ENCODE measurements at regions not wholly inside any gene's neighbourhood (a gene's known extent, or its start where the extent isn't known, plus 50 kb on each side); places are given as distances from the start of the nearest gene placed in this dataset.

GRCh38 chr2:78634425-78634824 lies 391.1 kb upstream of the REG3G start:
- no peaks in the 10 kb centered on the region for H3K4me1 ChIP-seq (ENCODE audit: control insufficient read depth in 1 of 2, low read depth in 2 of 2)
- ATAC-seq (ENCODE audit: insufficient number of reproducible peaks, low FRiP score, low read depth) (no peak), DNase-seq (ENCODE audit: low spot score) (no peak)
- no peaks in the 10 kb centered on the region for H3K27me3 ChIP-seq (replicated peaks; ENCODE audit: insufficient read depth)
- no peak overlapping the region for H3K4me3 ChIP-seq
- H3K36me3 ChIP-seq, result no peaks in the 10 kb centered on the region
- no peak for TF ChIP-seq CTCF (IDR thresholded peaks at IDR 0.05)
- no peaks in the 10 kb centered on the region for H3K9me3 ChIP-seq
- H3K27ac ChIP-seq, result no peak overlapping the region

- ATAC-seq (ENCODE audit: insufficient number of reproducible peaks, low FRiP score, low read depth) (no peak), DNase-seq (ENCODE audit: low spot score) (no peak)
- no peak overlapping the region for H3K27ac ChIP-seq
- no peaks in the 10 kb centered on the region for H3K36me3 ChIP-seq
- H3K9me3 ChIP-seq, result no peaks in the 10 kb centered on the region
- H3K27me3 ChIP-seq (replicated peaks; ENCODE audit: insufficient read depth), result no peaks in the 10 kb centered on the region
- no peak for TF ChIP-seq CTCF (IDR thresholded peaks at IDR 0.05)
- H3K4me1 ChIP-seq (ENCODE audit: control insufficient read depth in 1 of 2, low read depth in 2 of 2), result no peaks in the 10 kb centered on the region
- no peak overlapping the region for H3K4me3 ChIP-seq
Measured at GRCh38 chr2:78644854-78645253, 380.6 kb upstream of the REG3G start.

GRCh38 chr2:78646533-78647364 lies 378.8 kb upstream of the REG3G start:
- Histone ChIP-seq H3K4me3 (no peak overlapping the region), H3K36me3 (no peaks in the 10 kb centered on the region), H3K4me1 (ENCODE audit: control insufficient read depth in 1 of 2, low read depth in 2 of 2) (no peaks in the 10 kb centered on the region), H3K27me3 (replicated peaks; ENCODE audit: insufficient read depth) (no peaks in the 10 kb centered on the region), H3K9me3 (no peaks in the 10 kb centered on the region), H3K27ac (no peak overlapping the region)
- ATAC-seq (ENCODE audit: insufficient number of reproducible peaks, low FRiP score, low read depth) (no peak), DNase-seq (ENCODE audit: low spot score) (no peak)
- no peak for TF ChIP-seq CTCF (IDR thresholded peaks at IDR 0.05)

GRCh38 chr2:78648558-78648957 lies 376.9 kb upstream of the REG3G start:
- Histone ChIP-seq H3K4me1 (ENCODE audit: control insufficient read depth in 1 of 2, low read depth in 2 of 2) (no peaks in the 10 kb centered on the region), H3K27me3 (replicated peaks; ENCODE audit: insufficient read depth) (no peaks in the 10 kb centered on the region), H3K27ac (no peak overlapping the region), H3K9me3 (no peaks in the 10 kb centered on the region), H3K4me3 (no peak overlapping the region), H3K36me3 (no peaks in the 10 kb centered on the region)
- no peak for DNase-seq (ENCODE audit: low spot score)
- TF ChIP-seq CTCF (IDR thresholded peaks at IDR 0.05), result no peak
- ATAC-seq (ENCODE audit: insufficient number of reproducible peaks, low FRiP score, low read depth), result no peak

GRCh38 chr2:78654941-78655340 lies 370.6 kb upstream of the REG3G start:
- H3K36me3 ChIP-seq, result no peaks in the 10 kb centered on the region
- no peaks in the 10 kb centered on the region for H3K27me3 ChIP-seq (replicated peaks; ENCODE audit: insufficient read depth)
- H3K4me3 ChIP-seq, result no peak overlapping the region
- no peak for DNase-seq (ENCODE audit: low spot score)
- H3K4me1 ChIP-seq (ENCODE audit: control insufficient read depth in 1 of 2, low read depth in 2 of 2), result no peaks in the 10 kb centered on the region
- no peak for TF ChIP-seq CTCF (IDR thresholded peaks at IDR 0.05)
- no peaks in the 10 kb centered on the region for H3K9me3 ChIP-seq
- H3K27ac ChIP-seq, result no peak overlapping the region
- no peak for ATAC-seq (ENCODE audit: insufficient number of reproducible peaks, low FRiP score, low read depth)
